ENCODE measurements at regions not wholly inside any gene's neighbourhood (a gene's known extent, or its start where the extent isn't known, plus 50 kb on each side); places are given as distances from the start of the nearest gene placed in this dataset.

- TF ChIP-seq CTCF (conservative IDR thresholded peaks at IDR 0.05) (no peak), EZH2 (IDR thresholded peaks at IDR 0.05; ENCODE audit: low read depth) (no peak)
- H3F3A ChIP-seq (ENCODE audit: insufficient read depth, low read depth), result peaks cover 10% of the 10 kb centered on the region; the same call in 1 of the 2 replicates
- no peaks in the 10 kb centered on the region for H3K36me3 ChIP-seq (ENCODE audit: low read depth)
- no peak overlapping the region for H3K4me3 ChIP-seq
- intact Hi-C loops (cut with micrococcal nuclease; ENCODE audit: unreplicated experiment), result no loop called here
- no peaks in the 10 kb centered on the region for H3K27me3 ChIP-seq (ENCODE audit: insufficient read depth, low read depth)
- DNase-seq, result no peak
- no peak overlapping the region for H3K27ac ChIP-seq
- no peaks in the 10 kb centered on the region for H3K79me2 ChIP-seq (ENCODE audit: low read depth)
- H2AFZ ChIP-seq, result no peak overlapping the region
- no TSS peak for BruUV-seq (replicated peaks)
- no peaks in the 10 kb centered on the region; the same call in 1 of the 2 replicates for H3K9me2 ChIP-seq (ENCODE audit: insufficient read depth)
- ChIA-PET POLR2A (ENCODE audit: unreplicated experiment) (no interaction called here), CTCF (no interaction called here)
- peaks cover 20% of the 10 kb centered on the region for H3K4me1 ChIP-seq (replicated peaks; ENCODE audit: insufficient read depth)
- H3K4me2 ChIP-seq, result 0 out of 2 replicates have a peak overlapping the region, but pooled peaks have one; percentile 21
- no peaks in the 10 kb centered on the region for H4K20me1 ChIP-seq (ENCODE audit: insufficient read depth)
- H3K9me3 ChIP-seq (ENCODE audit: insufficient read depth, low read depth), result no peaks in the 10 kb centered on the region; the same call in 1 of the 2 replicates
Measured at GRCh38 chr6:105836889-105837288, 249.2 kb upstream of the PRDM1 start.

GRCh38 chr6:105836379-105836778, 249.8 kb upstream of the PRDM1 start:
- Histone ChIP-seq H3K27me3 (ENCODE audit: insufficient read depth, low read depth) (no peaks in the 10 kb centered on the region), H3K9me3 (ENCODE audit: insufficient read depth, low read depth) (no peaks in the 10 kb centered on the region; the same call in 1 of the 2 replicates), H2AFZ (no peak overlapping the region), H3K36me3 (ENCODE audit: low read depth) (no peaks in the 10 kb centered on the region), H3K79me2 (ENCODE audit: low read depth) (no peaks in the 10 kb centered on the region), H3K4me1 (replicated peaks; ENCODE audit: insufficient read depth) (peaks cover 22% of the 10 kb centered on the region), H3F3A (ENCODE audit: insufficient read depth, low read depth) (peaks cover 15% of the 10 kb centered on the region; the same call in 1 of the 2 replicates), H3K9me2 (ENCODE audit: insufficient read depth) (no peaks in the 10 kb centered on the region; the same call in 1 of the 2 replicates), H4K20me1 (ENCODE audit: insufficient read depth) (no peaks in the 10 kb centered on the region), H3K27ac (no peak overlapping the region), H3K4me3 (no peak overlapping the region), H3K4me2 (no peak overlapping the region)
- intact Hi-C loops (cut with micrococcal nuclease; ENCODE audit: unreplicated experiment), result no loop called here
- no peak for DNase-seq
- BruUV-seq (replicated peaks), result no TSS peak
- POLR2A ChIA-PET (ENCODE audit: unreplicated experiment), result no interaction called here
- CTCF ChIA-PET, result no interaction called here
- TF ChIP-seq CTCF (conservative IDR thresholded peaks at IDR 0.05) (no peak), EZH2 (IDR thresholded peaks at IDR 0.05; ENCODE audit: low read depth) (no peak)

- no TSS peak for BruUV-seq (replicated peaks)
- intact Hi-C loops (cut with micrococcal nuclease; ENCODE audit: unreplicated experiment), result no loop called here
- TF ChIP-seq EZH2 (IDR thresholded peaks at IDR 0.05; ENCODE audit: low read depth) (no peak), CTCF (conservative IDR thresholded peaks at IDR 0.05) (peak; percentile 45; the same call in 1 of the 2 replicates)
- Histone ChIP-seq H3K27ac (no peak overlapping the region), H3K27me3 (ENCODE audit: insufficient read depth, low read depth) (no peaks in the 10 kb centered on the region), H3K9me3 (ENCODE audit: insufficient read depth, low read depth) (no peaks in the 10 kb centered on the region; the same call in 1 of the 2 replicates), H3K9me2 (ENCODE audit: insufficient read depth) (no peaks in the 10 kb centered on the region; the same call in 1 of the 2 replicates), H3K4me2 (no peak overlapping the region), H3K79me2 (ENCODE audit: low read depth) (no peaks in the 10 kb centered on the region), H3F3A (ENCODE audit: insufficient read depth, low read depth) (peaks cover 15% of the 10 kb centered on the region; the same call in 1 of the 2 replicates), H3K36me3 (ENCODE audit: low read depth) (no peaks in the 10 kb centered on the region), H3K4me1 (replicated peaks; ENCODE audit: insufficient read depth) (peaks cover 22% of the 10 kb centered on the region), H3K4me3 (no peak overlapping the region), H2AFZ (no peak overlapping the region), H4K20me1 (ENCODE audit: insufficient read depth) (no peaks in the 10 kb centered on the region)
- ChIA-PET CTCF (interaction anchor here (0.6 kb wide), 1 partner anchor 390 kb away, joined by 3 read pairs; no protein-coding TSS in a partner anchor), POLR2A (ENCODE audit: unreplicated experiment) (no interaction called here)
- DNase-seq, result no peak
Measured at GRCh38 chr6:105835373-105835772, 250.8 kb upstream of the PRDM1 start.

Data from PC-9 (cell line).